Dendritic cell treated with granulocyte-macrophage colony-stimulating factor and Interleukin-4, amounts not matched to agents 40 ng/mL and 50 ng/mL, for 4 days (primary cell): ENCODE measurements at regions not wholly inside any gene's neighbourhood (a gene's known extent, or its start where the extent isn't known, plus 50 kb on each side); places are given as distances from the start of the nearest gene placed in this dataset.
"Not testable (repeated sequence)": the region's sequence is repeated elsewhere in the genome, so short reads cannot be mapped to it uniquely, and the experiment has no call there.

Source experiments
- H3K27ac Mint-ChIP-seq: one replicate; pipeline ENCODE4 v1.8.0; 2022; ENCODE audit warnings: mild to moderate bottlenecking, mixed read lengths
- H3K27me3 Mint-ChIP-seq: one replicate; pipeline ENCODE4 v1.8.0; 2022; ENCODE audit warnings: mild to moderate bottlenecking, mixed read lengths
- H3K36me3 Mint-ChIP-seq: one replicate; pipeline ENCODE4 v1.8.0; 2022; ENCODE audit warnings: low read depth, mixed read lengths
- H3K4me1 Mint-ChIP-seq: one replicate; pipeline ENCODE4 v1.8.0; 2022; ENCODE audit warnings: low read depth, mixed read lengths
- H3K4me3 Mint-ChIP-seq: one replicate; pipeline ENCODE4 v1.8.0; 2022; ENCODE audit warnings: mild to moderate bottlenecking, moderate library complexity, mixed read lengths
- H3K9me3 Mint-ChIP-seq: one replicate; pipeline ENCODE4 v1.8.0; 2022; ENCODE audit warnings: mixed read lengths
- intact Hi-C: fragments of 100-400 bp; cut with micrococcal nuclease; formaldehyde crosslinking; loops from one replicate; pipeline ENCODE4 v1.15.0; 2022

- Mint-ChIP-seq H3K27ac (no peak overlapping the region), H3K27me3 (no peaks in the 10 kb centered on the region), H3K9me3 (no peaks in the 10 kb centered on the region), H3K4me1 (no peaks in the 10 kb centered on the region), H3K36me3 (no peaks in the 10 kb centered on the region), H3K4me3 (no peak overlapping the region)
- intact Hi-C loops, result no loop called here
These were observed 80.1 kb upstream of the DGKG start for GRCh38 chr3:186442162-186442561.

- H3K9me3 Mint-ChIP-seq, result no peaks in the 10 kb centered on the region
- H3K27me3 Mint-ChIP-seq, result no peaks in the 10 kb centered on the region
- no peak overlapping the region for H3K4me3 Mint-ChIP-seq
- intact Hi-C loops, result no loop called here
- H3K36me3 Mint-ChIP-seq, result no peaks in the 10 kb centered on the region
- H3K4me1 Mint-ChIP-seq, result no peaks in the 10 kb centered on the region
- H3K27ac Mint-ChIP-seq, result no peak overlapping the region
These were observed 78.9 kb upstream of the DGKG start for GRCh38 chr3:186440891-186441290.

- H3K36me3 Mint-ChIP-seq, result no peaks in the 10 kb centered on the region
- no peak overlapping the region for H3K4me3 Mint-ChIP-seq
These were observed 77.7 kb upstream of the DGKG start for GRCh38 chr3:186439725-186440124.

GRCh38 chr3:186435332-186435731 is 73.3 kb upstream of the DGKG start:
- H3K4me3 Mint-ChIP-seq, H3K4me1 Mint-ChIP-seq, H3K9me3 Mint-ChIP-seq, H3K27me3 Mint-ChIP-seq, H3K27ac Mint-ChIP-seq, H3K36me3 Mint-ChIP-seq: not testable (repeated sequence)
- intact Hi-C loops, result loop anchor here (10.0 kb wide), 1 partner anchor 541 kb away; no protein-coding TSS in a partner anchor

More at GRCh38 chr3:186439725-186440124, 77.7 kb upstream of the DGKG start:
- H3K4me1 Mint-ChIP-seq, result no peaks in the 10 kb centered on the region
- intact Hi-C loops, result loop anchor here (10.0 kb wide), 1 partner anchor 545 kb away; no protein-coding TSS in a partner anchor
- no peaks in the 10 kb centered on the region for H3K9me3 Mint-ChIP-seq
- no peak overlapping the region for H3K27ac Mint-ChIP-seq
- H3K27me3 Mint-ChIP-seq, result no peaks in the 10 kb centered on the region

- no peaks in the 10 kb centered on the region for H3K4me1 Mint-ChIP-seq
- intact Hi-C loops, result loop anchor here (10.0 kb wide), 1 partner anchor 538 kb away; no protein-coding TSS in a partner anchor
- H3K27ac Mint-ChIP-seq, result no peak overlapping the region
- no peaks in the 10 kb centered on the region for H3K36me3 Mint-ChIP-seq
- no peaks in the 10 kb centered on the region for H3K27me3 Mint-ChIP-seq
- H3K4me3 Mint-ChIP-seq, result no peak overlapping the region
- no peaks in the 10 kb centered on the region for H3K9me3 Mint-ChIP-seq
These were observed 71.1 kb upstream of the DGKG start for GRCh38 chr3:186432944-186433732.

GRCh38 chr3:186432189-186432588 is 70.2 kb upstream of the DGKG start:
- intact Hi-C loops, result loop anchor here (10.0 kb wide), 1 partner anchor 537 kb away; no protein-coding TSS in a partner anchor
- Mint-ChIP-seq H3K4me3 (no peak overlapping the region), H3K4me1 (no peaks in the 10 kb centered on the region), H3K36me3 (no peaks in the 10 kb centered on the region), H3K27ac (no peak overlapping the region), H3K27me3 (no peaks in the 10 kb centered on the region), H3K9me3 (no peaks in the 10 kb centered on the region)

- peaks cover 6% of the 10 kb centered on the region for H3K4me1 Mint-ChIP-seq
- no peaks in the 10 kb centered on the region for H3K9me3 Mint-ChIP-seq
- H3K27ac Mint-ChIP-seq, result no peak overlapping the region
These were observed 65.7 kb upstream of the DGKG start for GRCh38 chr3:186427627-186428281.

GRCh38 chr3:186425788-186426730 is 64.0 kb upstream of the DGKG start:
- Mint-ChIP-seq H3K9me3 (no peaks in the 10 kb centered on the region), H3K27ac (no peak overlapping the region), H3K36me3 (no peaks in the 10 kb centered on the region), H3K27me3 (no peaks in the 10 kb centered on the region), H3K4me3 (no peak overlapping the region), H3K4me1 (peaks cover 6% of the 10 kb centered on the region)
- intact Hi-C loops, result no loop called here

More at GRCh38 chr3:186427627-186428281, 65.7 kb upstream of the DGKG start:
- H3K27me3 Mint-ChIP-seq, result no peaks in the 10 kb centered on the region
- intact Hi-C loops, result no loop called here
- H3K4me3 Mint-ChIP-seq, result no peak overlapping the region
- no peaks in the 10 kb centered on the region for H3K36me3 Mint-ChIP-seq

- H3K4me3 Mint-ChIP-seq, result no peak overlapping the region
- no peaks in the 10 kb centered on the region for H3K36me3 Mint-ChIP-seq
These were observed 59.9 kb upstream of the DGKG start for GRCh38 chr3:186421946-186422345.

GRCh38 chr3:186418671-186419145 is 56.7 kb upstream of the DGKG start:
- Mint-ChIP-seq H3K4me1 (peaks cover 16% of the 10 kb centered on the region), H3K4me3 (no peak overlapping the region), H3K27ac (no peak overlapping the region), H3K9me3 (no peaks in the 10 kb centered on the region), H3K36me3 (no peaks in the 10 kb centered on the region), H3K27me3 (peaks cover 5% of the 10 kb centered on the region)
- intact Hi-C loops, result no loop called here

More at GRCh38 chr3:186421946-186422345, 59.9 kb upstream of the DGKG start:
- H3K4me1 Mint-ChIP-seq, result peaks cover 6% of the 10 kb centered on the region
- no peaks in the 10 kb centered on the region for H3K9me3 Mint-ChIP-seq
- H3K27ac Mint-ChIP-seq, result no peak overlapping the region
- intact Hi-C loops, result no loop called here
- no peaks in the 10 kb centered on the region for H3K27me3 Mint-ChIP-seq

- H3K4me1 Mint-ChIP-seq, result peaks cover 24% of the 10 kb centered on the region
- H3K4me3 Mint-ChIP-seq, result no peak overlapping the region
- H3K36me3 Mint-ChIP-seq, result no peaks in the 10 kb centered on the region
- no peaks in the 10 kb centered on the region for H3K9me3 Mint-ChIP-seq
- peaks cover 10% of the 10 kb centered on the region for H3K27me3 Mint-ChIP-seq
- intact Hi-C loops, result no loop called here
- no peak overlapping the region for H3K27ac Mint-ChIP-seq
These were observed 55.8 kb upstream of the DGKG start for GRCh38 chr3:186417791-186418190.

GRCh38 chr3:186414735-186415419 is 52.8 kb upstream of the DGKG start:
- Mint-ChIP-seq H3K9me3 (no peaks in the 10 kb centered on the region), H3K4me3 (no peak overlapping the region), H3K36me3 (no peaks in the 10 kb centered on the region), H3K27me3 (peaks cover 10% of the 10 kb centered on the region), H3K4me1 (peaks cover 24% of the 10 kb centered on the region), H3K27ac (no peak overlapping the region)
- intact Hi-C loops, result no loop called here
